Kidney epithelial cell (primary cell): ENCODE measurements at regions not wholly inside any gene's neighbourhood (a gene's known extent, or its start where the extent isn't known, plus 50 kb on each side); places are given as distances from the start of the nearest gene placed in this dataset.

Experiments used
- DNase-seq: peaks from one replicate; pipeline ENCODE4 v3.0.0-alpha.2; 2010; ENCODE audit warnings: low read depth
- H3K27me3 ChIP-seq: 2 replicates; pipeline ENCODE4 v1.6.0; 2011; ENCODE audit warnings: low read length; ENCODE audit not compliant: control insufficient read depth, insufficient read depth
- H3K36me3 ChIP-seq: 2 replicates; pipeline ENCODE4 v1.5.1; 2011; ENCODE audit warnings: low read length; ENCODE audit not compliant: control insufficient read depth, insufficient read depth
- H3K4me3 ChIP-seq: 2 replicates; pipeline ENCODE4 v1.5.1; 2011; ENCODE audit warnings: low read depth, mild to moderate bottlenecking, control low read depth, low read length
- CTCF ChIP-seq: IDR thresholded peaks from 2 replicates; pipeline ENCODE4 v1.5.1; 2011; ENCODE audit warnings: mild to moderate bottlenecking, moderate library complexity, low read length, control low read depth, inconsistent platforms; ENCODE audit not compliant: insufficient read depth, poor library complexity, severe bottlenecking

- no peak overlapping the region for H3K4me3 ChIP-seq
- H3K27me3 ChIP-seq: peaks cover 3% of the 10 kb centered on the region
- TF ChIP-seq CTCF: no peak
- DNase-seq: no peak
- H3K36me3 ChIP-seq: no peaks in the 10 kb centered on the region
Measured at GRCh38 chr20:60558486-60558885, 600.3 kb downstream of the CDH26 start.

- Histone ChIP-seq H3K4me3 (no peak overlapping the region), H3K27me3 (peaks cover 3% of the 10 kb centered on the region), H3K36me3 (no peaks in the 10 kb centered on the region)
- no peak for DNase-seq
- no peak for TF ChIP-seq CTCF
Measured at GRCh38 chr20:60559462-60559861, 601.2 kb downstream of the CDH26 start.

DNA sequence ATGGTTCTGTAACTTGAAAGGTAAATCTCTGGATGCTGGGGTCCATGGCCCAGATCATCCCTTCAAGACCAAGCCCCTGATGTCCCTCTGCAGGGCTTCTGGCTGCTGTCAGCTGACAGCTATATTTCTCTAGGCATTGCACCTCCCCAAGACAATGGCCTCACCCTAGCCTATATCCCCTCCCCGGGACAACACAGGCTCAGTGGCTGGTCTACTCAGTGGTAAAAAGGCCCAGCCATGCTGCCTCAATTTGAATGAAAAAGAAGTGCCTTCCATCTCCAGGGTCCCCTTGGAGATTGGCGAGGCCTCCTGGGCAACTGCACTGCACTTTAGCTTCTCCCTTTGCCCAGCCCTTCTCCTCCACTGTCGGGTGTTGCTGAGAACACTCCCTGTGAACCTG lies 602.8 kb downstream of the CDH26 start:
- H3K27me3 ChIP-seq: peaks cover 3% of the 10 kb centered on the region
- H3K36me3 ChIP-seq: no peaks in the 10 kb centered on the region
- no peak overlapping the region for H3K4me3 ChIP-seq
- TF ChIP-seq CTCF: no peak
- no peak for DNase-seq

GRCh38 chr20:60565083-60565482 lies 606.9 kb downstream of the CDH26 start:
- Histone ChIP-seq H3K36me3 (no peaks in the 10 kb centered on the region), H3K4me3 (no peak overlapping the region), H3K27me3 (peaks cover 3% of the 10 kb centered on the region)
- TF ChIP-seq CTCF: no peak
- DNase-seq: no peak

DNA sequence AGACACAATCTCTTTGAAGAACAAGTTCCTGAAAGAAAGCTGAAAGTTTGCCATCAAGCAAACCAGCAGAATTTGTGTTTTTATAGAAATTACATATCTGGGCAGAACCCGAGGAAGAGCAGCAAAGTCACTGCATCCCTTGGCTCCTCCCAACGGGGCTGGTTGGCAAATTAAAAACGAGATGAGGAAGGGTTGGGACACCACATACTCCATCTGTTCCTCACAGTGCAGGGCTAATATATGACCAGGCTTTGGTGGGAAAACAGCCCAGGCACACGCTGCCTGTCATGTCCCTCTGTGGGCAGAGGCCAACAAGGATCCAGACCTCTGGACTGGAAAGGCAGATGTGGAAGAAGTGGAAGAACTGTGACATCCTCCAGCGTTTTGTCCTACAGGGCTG lies 607.3 kb downstream of the CDH26 start:
- no peak overlapping the region for H3K4me3 ChIP-seq
- DNase-seq: no peak
- no peaks in the 10 kb centered on the region for H3K36me3 ChIP-seq
- peaks cover 3% of the 10 kb centered on the region for H3K27me3 ChIP-seq
- no peak for TF ChIP-seq CTCF

DNA sequence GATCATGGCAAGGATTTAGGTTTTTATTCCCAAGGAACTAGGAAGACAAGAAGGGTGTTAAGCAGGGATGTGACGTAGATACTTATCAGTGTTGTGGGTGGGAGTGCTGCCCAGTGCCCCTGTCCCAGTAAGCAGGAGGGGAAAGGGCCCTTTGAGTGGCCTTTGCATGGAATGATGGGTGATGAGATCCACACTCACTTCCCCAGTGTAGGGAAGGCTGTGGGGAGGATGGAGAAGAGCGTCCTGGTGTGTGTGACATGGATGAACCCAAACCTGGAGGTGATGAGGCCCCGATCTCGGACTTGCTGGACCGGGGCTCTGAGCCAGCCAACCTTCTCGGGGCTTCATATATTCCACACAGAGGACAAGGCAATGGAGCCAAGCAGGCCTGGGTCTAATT lies 610.9 kb downstream of the CDH26 start:
- H3K36me3 ChIP-seq: no peaks in the 10 kb centered on the region
- H3K4me3 ChIP-seq: no peak overlapping the region
- H3K27me3 ChIP-seq: no peaks in the 10 kb centered on the region
- TF ChIP-seq CTCF: no peak
- no peak for DNase-seq
